Esophagus muscularis mucosa (tissue), 4 donors: ENCODE measurements at regions not wholly inside any gene's neighbourhood (a gene's known extent, or its start where the extent isn't known, plus 50 kb on each side); places are given as distances from the start of the nearest gene placed in this dataset.

Source experiments
- CTCF ChIP-seq, 3 experiments: fragments of 200-600 bp in 2 of 3; fragments of 450-650 bp in 1 of 3; sonication (generic) in 2 of 3; IDR thresholded peaks; one replicate each; pipeline ENCODE4 v1.5.1; 2017 to 2019; ENCODE audit warnings: antibody characterized with exemption in 3 of 3, mild to moderate bottlenecking in 2 of 3, moderate library complexity in 1 of 3
- EP300 ChIP-seq: sonication (generic); formaldehyde crosslinking; IDR thresholded peaks from one replicate; pipeline ENCODE4 v1.6.1; 2017; ENCODE audit warnings: antibody characterized with exemption
- POLR2A ChIP-seq: fragments of 450-650 bp; IDR thresholded peaks from one replicate; pipeline ENCODE4 v1.6.1; 2017; ENCODE audit warnings: antibody characterized with exemption, moderate library complexity, mild to moderate bottlenecking, low read depth

- no peak for TF ChIP-seq CTCF (IDR thresholded peaks at IDR 0.05)
- TF ChIP-seq POLR2A, result no peak
- no peak for TF ChIP-seq EP300
These were observed 173.4 kb upstream of the SGCD start for GRCh38 chr5:156153602-156154001.
